ENCODE measurements at regions not wholly inside any gene's neighbourhood (a gene's known extent, or its start where the extent isn't known, plus 50 kb on each side); places are given as distances from the start of the nearest gene placed in this dataset.

GRCh38 chr4:12445711-12446235 lies 1017.1 kb upstream of the HS3ST1 start:
- TF ChIP-seq SRY (CRISPR knock-in tag; IDR thresholded peaks at IDR 0.05) (no peak), NFIB (CRISPR knock-in tag; IDR thresholded peaks at IDR 0.05; ENCODE audit: borderline replicate concordance) (no peak), KLF6 (CRISPR knock-in tag; IDR thresholded peaks at IDR 0.05) (no peak), RBM22 (optimal IDR thresholded peaks at IDR 0.05; ENCODE audit: low read length) (no peak), UBTF (CRISPR knock-in tag; IDR thresholded peaks at IDR 0.05) (no peak), ATRX (CRISPR knock-in tag; IDR thresholded peaks at IDR 0.05; ENCODE audit: borderline replicate concordance) (no peak), CTCF (CRISPR knock-in tag; IDR thresholded peaks at IDR 0.05) (no peak), NFE2L1 (CRISPR knock-in tag; IDR thresholded peaks at IDR 0.05; ENCODE audit: borderline replicate concordance) (no peak), SP1 (IDR thresholded peaks at IDR 0.05) (no peak), SP1 (CRISPR knock-in tag; IDR thresholded peaks at IDR 0.05) (no peak), ZFP41 (CRISPR knock-in tag; IDR thresholded peaks at IDR 0.05; ENCODE audit: borderline replicate concordance) (no peak), ZNF598 (CRISPR knock-in tag; IDR thresholded peaks at IDR 0.05; ENCODE audit: borderline replicate concordance) (no peak), ZNF770 (CRISPR knock-in tag; IDR thresholded peaks at IDR 0.05) (no peak), RELA (CRISPR knock-in tag; IDR thresholded peaks at IDR 0.05) (no peak)

Data from HepG2 (cell line).